ENCODE measurements at regions not wholly inside any gene's neighbourhood (a gene's known extent, or its start where the extent isn't known, plus 50 kb on each side); places are given as distances from the start of the nearest gene placed in this dataset.
A peak's percentile ranks its signal among the peaks of the same experiment; 100 is the strongest.

GRCh38 chr22:48138855-48139254 is 1376.4 kb downstream of the TBC1D22A start:
- H3K9me3 Mint-ChIP-seq: peaks cover 0 to 8% (median 2%) of the 10 kb centered on the region in 3 donors
- no peak overlapping the region for H3K27ac Mint-ChIP-seq
- H3K4me3 Mint-ChIP-seq: no peak overlapping the region
- peaks cover 10% of the 10 kb centered on the region for H3K27me3 Mint-ChIP-seq
- peaks cover 2% of the 10 kb centered on the region for H3K36me3 Mint-ChIP-seq
- H3K4me1 Mint-ChIP-seq: peaks cover 0 to 10% (median 6%) of the 10 kb centered on the region in 3 donors

- peaks cover 6% of the 10 kb centered on the region for H3K27me3 Mint-ChIP-seq
- H3K4me3 Mint-ChIP-seq: no peak overlapping the region
- H3K9me3 Mint-ChIP-seq: peaks cover 0 to 8% (median 2%) of the 10 kb centered on the region in 3 donors
- H3K36me3 Mint-ChIP-seq: peaks cover 2% of the 10 kb centered on the region
- H3K4me1 Mint-ChIP-seq: peaks cover 0 to 10% (median 6%) of the 10 kb centered on the region in 3 donors
- no peak overlapping the region for H3K27ac Mint-ChIP-seq
Observed at GRCh38 chr22:48138427-48138826, 1376.0 kb downstream of the TBC1D22A start.

GRCh38 chr22:48137640-48138039 is 1375.2 kb downstream of the TBC1D22A start:
- Mint-ChIP-seq H3K36me3 (peaks cover 2% of the 10 kb centered on the region), H3K4me3 (no peak overlapping the region), H3K9me3 (peaks cover 0 to 3% (median 2%) of the 10 kb centered on the region in 3 donors), H3K27me3 (no peaks in the 10 kb centered on the region), H3K27ac (no peak overlapping the region), H3K4me1 (peaks cover 0 to 10% (median 6%) of the 10 kb centered on the region in 3 donors)

GRCh38 chr22:48135592-48135991 is 1373.1 kb downstream of the TBC1D22A start:
- Mint-ChIP-seq H3K4me3 (no peak overlapping the region), H3K27ac (no peak overlapping the region), H3K4me1 (peaks cover 0 to 10% (median 6%) of the 10 kb centered on the region in 3 donors), H3K9me3 (peaks cover 0 to 3% (median 0%) of the 10 kb centered on the region in 3 donors), H3K27me3 (peaks cover 7% of the 10 kb centered on the region), H3K36me3 (peaks cover 2% of the 10 kb centered on the region)

GRCh38 chr22:48125416-48125815 is 1363.0 kb downstream of the TBC1D22A start:
- H3K4me1 Mint-ChIP-seq: peaks cover 0 to 4% (median 4%) of the 10 kb centered on the region in 3 donors
- no peak overlapping the region for H3K4me3 Mint-ChIP-seq
- peaks cover 2% of the 10 kb centered on the region for H3K36me3 Mint-ChIP-seq
- peaks cover 9% of the 10 kb centered on the region for H3K27me3 Mint-ChIP-seq
- no peak overlapping the region for H3K27ac Mint-ChIP-seq
- H3K9me3 Mint-ChIP-seq: peaks cover 2 to 5% (median 3%) of the 10 kb centered on the region in 3 donors

- H3K9me3 Mint-ChIP-seq: peaks cover 3 to 5% (median 4%) of the 10 kb centered on the region in 3 donors
- peaks cover 22% of the 10 kb centered on the region for H3K27me3 Mint-ChIP-seq
- peaks cover 7 to 10% (median 10%) of the 10 kb centered on the region in 3 donors for H3K4me1 Mint-ChIP-seq
- H3K4me3 Mint-ChIP-seq: no peak overlapping the region
- peaks cover 5% of the 10 kb centered on the region for H3K36me3 Mint-ChIP-seq
- H3K27ac Mint-ChIP-seq: no peak overlapping the region
Observed at GRCh38 chr22:48121984-48122383, 1359.5 kb downstream of the TBC1D22A start.

GRCh38 chr22:48118654-48119053 is 1356.2 kb downstream of the TBC1D22A start:
- Mint-ChIP-seq H3K4me3 (no peak overlapping the region), H3K27ac (no peak overlapping the region), H3K27me3 (peaks cover 28% of the 10 kb centered on the region), H3K36me3 (peaks cover 3% of the 10 kb centered on the region), H3K4me1 (peaks cover 7 to 10% (median 10%) of the 10 kb centered on the region in 3 donors), H3K9me3 (peaks cover 0 to 5% (median 4%) of the 10 kb centered on the region in 3 donors)

GRCh38 chr22:48116871-48117270 is 1354.4 kb downstream of the TBC1D22A start:
- peaks cover 7 to 10% (median 10%) of the 10 kb centered on the region in 3 donors for H3K4me1 Mint-ChIP-seq
- H3K27me3 Mint-ChIP-seq: peaks cover 28% of the 10 kb centered on the region
- H3K9me3 Mint-ChIP-seq: peaks cover 0 to 2% (median 2%) of the 10 kb centered on the region in 3 donors
- H3K27ac Mint-ChIP-seq: no peak overlapping the region
- peaks cover 3% of the 10 kb centered on the region for H3K36me3 Mint-ChIP-seq
- H3K4me3 Mint-ChIP-seq: no peak overlapping the region

GRCh38 chr22:48112687-48113521 is 1350.5 kb downstream of the TBC1D22A start:
- H3K4me3 Mint-ChIP-seq: no peak overlapping the region
- no peak overlapping the region for H3K27ac Mint-ChIP-seq
- no peaks in the 10 kb centered on the region for H3K36me3 Mint-ChIP-seq
- H3K27me3 Mint-ChIP-seq: peaks cover 5% of the 10 kb centered on the region
- H3K9me3 Mint-ChIP-seq: peaks cover 3 to 10% (median 5%) of the 10 kb centered on the region in 3 donors
- H3K4me1 Mint-ChIP-seq: no peaks in the 10 kb centered on the region

- Mint-ChIP-seq H3K36me3 (no peaks in the 10 kb centered on the region), H3K27ac (peak overlapping the region in 1 of 3 donors; percentile 60), H3K4me3 (no peak overlapping the region), H3K9me3 (peaks cover 7 to 14% (median 11%) of the 10 kb centered on the region in 3 donors), H3K27me3 (peaks cover 16% of the 10 kb centered on the region), H3K4me1 (peaks cover 0 to 8% (median 4%) of the 10 kb centered on the region in 3 donors)
Observed at GRCh38 chr22:48106715-48107259, 1344.3 kb downstream of the TBC1D22A start.

- H3K4me1 Mint-ChIP-seq: peaks cover 2 to 10% (median 4%) of the 10 kb centered on the region in 3 donors
- no peaks in the 10 kb centered on the region for H3K36me3 Mint-ChIP-seq
- H3K4me3 Mint-ChIP-seq: no peak overlapping the region
- peaks cover 16% of the 10 kb centered on the region for H3K27me3 Mint-ChIP-seq
- H3K27ac Mint-ChIP-seq: no peak overlapping the region
- peaks cover 7 to 14% (median 11%) of the 10 kb centered on the region in 3 donors for H3K9me3 Mint-ChIP-seq
Observed at GRCh38 chr22:48106215-48106614, 1343.8 kb downstream of the TBC1D22A start.

- H3K27me3 Mint-ChIP-seq: peaks cover 16% of the 10 kb centered on the region
Observed at GRCh38 chr22:48105259-48105658, 1342.8 kb downstream of the TBC1D22A start.

GRCh38 chr22:48104766-48105165 is 1342.3 kb downstream of the TBC1D22A start:
- peaks cover 16% of the 10 kb centered on the region for H3K27me3 Mint-ChIP-seq
- H3K36me3 Mint-ChIP-seq: no peaks in the 10 kb centered on the region
- peaks cover 7 to 16% (median 8%) of the 10 kb centered on the region in 3 donors for H3K4me1 Mint-ChIP-seq
- peak overlapping the region in 2 of 3 donors; percentile 54 to 79 for H3K27ac Mint-ChIP-seq
- peak overlapping the region in 1 of 4 donors; percentile 65 for H3K4me3 Mint-ChIP-seq
- H3K9me3 Mint-ChIP-seq: peaks cover 7 to 14% (median 11%) of the 10 kb centered on the region in 3 donors

More at GRCh38 chr22:48105259-48105658, 1342.8 kb downstream of the TBC1D22A start:
- Mint-ChIP-seq H3K27ac (peak overlapping the region in 2 of 3 donors; percentile 54 to 79), H3K36me3 (no peaks in the 10 kb centered on the region), H3K9me3 (peaks cover 7 to 14% (median 11%) of the 10 kb centered on the region in 3 donors), H3K4me1 (peaks cover 6 to 16% (median 7%) of the 10 kb centered on the region in 3 donors), H3K4me3 (no peak overlapping the region)

GRCh38 chr22:48104102-48104738 is 1341.8 kb downstream of the TBC1D22A start:
- Mint-ChIP-seq H3K27ac (no peak overlapping the region), H3K27me3 (peaks cover 16% of the 10 kb centered on the region), H3K4me1 (peaks cover 7 to 16% (median 8%) of the 10 kb centered on the region in 3 donors), H3K9me3 (peaks cover 7 to 14% (median 11%) of the 10 kb centered on the region in 3 donors), H3K36me3 (no peaks in the 10 kb centered on the region), H3K4me3 (peak overlapping the region in 1 of 4 donors; percentile 49)
